NCI-H187 treated with DMSO at 0.1 percent for 48 hours (cell line): ENCODE measurements at regions not wholly inside any gene's neighbourhood (a gene's known extent, or its start where the extent isn't known, plus 50 kb on each side); places are given as distances from the start of the nearest gene placed in this dataset.

ENCODE experiments used
- DNase-seq: peaks from one replicate; lab custom pipeline; 2025; lab: John Stamatoyannopoulos, UW

DNA sequence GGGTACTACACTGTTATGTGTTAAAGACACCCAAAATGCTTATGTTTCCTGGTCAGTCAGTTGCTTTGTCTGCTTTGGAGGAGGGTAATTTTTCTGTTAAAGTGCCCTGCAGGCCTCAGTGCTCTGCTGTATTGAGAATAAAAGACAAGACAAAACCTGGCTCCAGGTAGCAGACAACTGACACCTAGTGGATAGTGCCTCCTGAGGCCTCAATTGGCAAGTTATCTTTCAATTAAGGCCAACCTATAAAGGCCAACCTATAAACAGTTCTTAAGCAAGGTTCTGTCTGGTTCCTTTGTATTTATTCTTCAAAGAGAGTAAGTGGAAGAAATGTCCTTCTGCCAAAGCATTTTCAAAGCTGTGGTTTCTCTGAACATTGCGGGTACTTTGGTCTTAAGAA, 773.8 kb downstream of the MECOM start:
- no peak for DNase-seq

GRCh38 chr3:168888781-168889180, 774.7 kb downstream of the MECOM start:
- DNase-seq: no peak

GRCh38 chr3:168885028-168885427, 778.5 kb downstream of the MECOM start:
- DNase-seq: no peak

DNA sequence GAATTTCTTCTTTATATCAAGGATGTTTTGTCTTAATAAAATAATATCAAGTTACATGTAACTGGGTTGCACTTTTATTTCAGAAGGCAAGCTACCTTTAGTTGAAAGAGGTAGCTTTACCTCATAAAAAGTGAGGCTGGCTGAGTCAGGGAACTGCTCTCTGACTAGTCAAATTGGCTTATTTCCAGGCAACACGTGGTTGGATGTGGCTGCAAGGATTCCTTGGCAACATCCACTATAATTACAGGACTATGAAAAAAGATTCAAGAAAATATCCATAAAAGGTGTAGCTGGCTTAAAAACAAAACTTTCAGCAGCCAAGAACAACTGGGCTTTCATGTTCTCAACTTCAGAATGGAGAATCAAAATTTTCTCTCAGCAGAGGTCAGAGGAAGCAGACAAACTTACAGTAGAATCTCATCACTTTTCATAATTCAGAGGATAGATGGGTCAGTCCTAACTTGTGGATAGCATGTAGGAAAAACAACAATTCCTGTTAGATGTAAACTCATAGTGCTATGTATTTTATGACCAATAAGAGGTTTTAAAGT, 779.1 kb downstream of the MECOM start:
- no peak for DNase-seq

DNA sequence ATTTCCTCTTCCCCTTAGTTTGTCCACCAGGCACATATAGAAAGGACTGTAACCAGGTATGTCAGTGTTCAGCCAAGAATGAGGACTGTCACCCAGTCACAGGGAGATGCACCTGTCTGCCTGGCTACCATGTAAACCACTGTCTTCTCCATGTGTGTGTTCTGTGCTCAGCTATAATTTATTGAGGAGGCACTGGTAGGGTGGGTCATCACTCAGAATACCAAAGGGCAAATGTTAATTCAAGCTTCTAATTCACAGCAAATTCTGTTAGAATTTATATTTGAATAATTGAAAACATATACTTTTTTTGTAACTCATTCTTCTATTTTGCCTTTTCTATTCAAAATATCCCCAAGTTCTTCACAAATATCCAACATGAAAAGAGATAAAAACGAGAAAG, 780.4 kb downstream of the MECOM start:
- no peak for DNase-seq

DNA sequence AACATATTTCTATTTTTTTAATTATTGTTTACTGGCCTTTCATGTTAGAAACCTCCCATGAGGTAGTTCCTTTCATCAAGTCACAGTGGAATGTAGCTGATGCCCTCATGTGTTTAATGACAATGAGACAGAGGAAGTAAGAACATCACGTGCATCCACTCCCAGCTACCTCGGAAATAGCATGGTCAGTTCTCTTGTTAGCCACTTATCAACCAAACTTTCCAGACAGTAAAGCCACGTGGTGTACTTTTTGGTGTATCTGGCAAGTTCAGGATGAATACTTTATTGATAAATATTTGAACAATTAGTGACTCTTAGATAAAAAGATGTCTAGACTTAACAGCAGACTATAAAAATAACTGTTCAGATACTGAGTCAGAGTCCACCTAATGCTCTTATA, 781.7 kb downstream of the MECOM start:
- no peak for DNase-seq

- DNase-seq: no peak
Measured at GRCh38 chr3:168878655-168879054, 782.9 kb upstream of the GOLIM4 start.

- DNase-seq: no peak
Measured at GRCh38 chr3:168877899-168878298, 782.2 kb upstream of the GOLIM4 start.

DNA sequence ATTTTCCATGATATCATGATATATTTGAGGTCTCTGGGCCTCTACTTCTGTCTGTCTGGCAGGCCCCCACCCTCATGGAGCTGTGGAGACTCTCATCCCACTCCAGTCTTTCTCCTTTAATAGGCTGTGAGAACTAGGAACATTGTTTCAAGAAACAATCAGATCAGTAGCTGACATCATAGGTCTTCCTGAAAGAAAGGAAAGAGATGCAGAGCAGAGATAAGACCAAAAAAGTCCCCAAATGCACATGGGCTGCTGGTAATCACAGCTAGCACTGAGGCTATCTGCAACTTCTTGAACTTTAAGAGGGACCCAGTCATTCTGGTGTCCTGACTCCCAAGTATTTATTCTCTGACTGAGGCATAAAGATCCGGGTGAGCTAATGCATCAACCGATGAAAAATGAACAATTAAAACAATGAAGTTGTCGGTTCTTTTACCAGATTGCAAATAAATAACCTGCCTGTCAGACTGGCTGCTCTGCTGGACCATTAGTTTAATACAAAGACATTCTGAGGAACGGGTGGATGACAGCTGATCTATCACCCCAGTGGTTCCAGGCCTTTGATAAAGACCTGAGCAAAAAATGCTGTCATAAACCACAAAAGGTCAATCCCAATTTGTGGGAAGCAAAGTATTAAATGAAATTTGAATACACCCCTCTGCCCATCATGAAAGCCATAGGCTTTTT, 780.8 kb upstream of the GOLIM4 start:
- no peak for DNase-seq

GRCh38 chr3:168872826-168873225, 777.1 kb upstream of the GOLIM4 start:
- no peak for DNase-seq

- DNase-seq: no peak
Measured at GRCh38 chr3:168870892-168871291, 775.2 kb upstream of the GOLIM4 start.

DNA sequence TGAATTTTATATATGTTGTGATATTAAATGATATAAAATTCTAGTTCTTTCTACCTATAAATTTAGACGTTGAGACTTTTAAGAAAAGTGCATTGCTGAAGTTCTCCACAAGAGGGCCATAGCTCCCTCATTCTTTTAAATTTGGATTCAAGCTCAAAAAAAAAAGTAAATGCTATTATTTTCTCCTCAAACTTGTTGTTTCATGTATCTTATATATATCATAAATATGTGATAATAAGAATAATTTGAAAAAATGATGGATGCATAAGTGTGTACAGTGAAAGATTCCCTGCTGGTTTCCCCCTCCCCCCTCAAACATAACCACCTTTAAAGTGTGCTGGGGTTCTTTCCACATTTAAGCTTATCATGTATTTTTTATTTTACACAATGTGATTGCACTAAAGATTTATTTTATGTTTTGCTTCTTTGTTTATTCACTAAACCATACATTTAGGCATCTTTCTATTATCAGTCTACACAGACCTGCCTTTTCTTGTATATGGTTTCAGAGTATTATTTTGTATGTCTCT, 769.4 kb upstream of the GOLIM4 start:
- DNase-seq: no peak

DNA sequence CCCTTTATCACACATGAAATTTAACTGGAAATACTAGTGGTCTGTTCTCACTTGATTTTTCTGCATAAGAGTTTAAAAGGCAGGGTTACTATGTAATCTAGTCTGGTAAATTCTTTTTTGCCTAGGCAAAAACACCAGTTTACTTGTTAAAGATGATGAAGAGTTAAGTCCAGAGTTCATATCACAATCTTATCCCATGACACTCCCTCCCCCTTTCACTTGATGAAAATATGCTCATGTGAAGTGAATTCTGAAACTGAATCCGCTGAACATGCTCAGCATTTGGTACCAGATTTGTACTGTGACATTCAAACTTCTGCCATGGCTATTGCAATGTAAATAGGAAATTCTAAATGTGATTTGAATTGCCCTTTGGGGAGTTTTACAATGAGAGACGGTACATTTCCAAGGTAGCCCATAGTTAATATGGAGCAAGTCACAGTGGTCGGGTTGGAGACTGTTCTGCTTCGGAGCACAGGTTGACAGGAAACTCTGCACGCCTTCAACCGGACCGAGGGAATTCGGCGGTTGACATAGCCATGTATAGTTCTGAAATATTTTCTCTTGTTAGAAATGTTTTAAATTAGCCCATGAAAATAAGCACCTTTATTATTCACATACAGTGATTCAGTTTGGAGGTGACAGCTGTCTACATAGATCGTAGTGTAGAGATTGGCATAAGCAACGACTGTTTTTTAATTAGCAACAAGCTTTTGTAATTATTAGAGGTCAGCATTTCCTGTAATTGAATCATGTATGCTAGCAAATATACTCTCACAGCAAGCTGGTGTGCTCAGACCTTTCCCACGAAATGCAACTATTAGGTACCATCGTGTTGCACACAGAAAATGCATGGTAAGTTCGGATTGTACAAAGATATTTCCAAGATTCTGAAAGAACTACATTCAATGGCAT, 768.6 kb upstream of the GOLIM4 start:
- no peak for DNase-seq

GRCh38 chr3:168863561-168863960, 767.8 kb upstream of the GOLIM4 start:
- DNase-seq: no peak

GRCh38 chr3:168862466-168862865, 766.7 kb upstream of the GOLIM4 start:
- no peak for DNase-seq

- no peak for DNase-seq
Measured at GRCh38 chr3:168860592-168860991, 764.9 kb upstream of the GOLIM4 start.

DNA sequence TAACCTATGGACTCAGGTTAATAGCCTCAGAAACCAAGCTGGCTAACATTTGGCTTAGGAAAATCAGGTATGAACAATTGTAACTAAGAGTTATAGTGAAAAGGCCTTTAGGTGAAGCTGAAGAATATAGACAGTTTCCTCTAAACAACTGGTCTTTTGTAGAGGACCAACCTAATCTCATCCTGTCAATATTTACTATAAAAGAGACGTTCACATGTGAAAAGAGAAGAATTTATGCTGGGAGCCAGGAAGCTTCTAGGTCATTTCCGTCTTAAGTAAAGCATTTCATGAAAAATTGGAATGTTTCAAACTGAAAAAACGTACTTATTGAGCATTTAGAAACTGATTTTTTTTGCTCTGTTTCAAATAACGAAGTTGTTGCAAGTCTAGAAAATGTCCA, 764.3 kb upstream of the GOLIM4 start:
- DNase-seq: no peak

DNA sequence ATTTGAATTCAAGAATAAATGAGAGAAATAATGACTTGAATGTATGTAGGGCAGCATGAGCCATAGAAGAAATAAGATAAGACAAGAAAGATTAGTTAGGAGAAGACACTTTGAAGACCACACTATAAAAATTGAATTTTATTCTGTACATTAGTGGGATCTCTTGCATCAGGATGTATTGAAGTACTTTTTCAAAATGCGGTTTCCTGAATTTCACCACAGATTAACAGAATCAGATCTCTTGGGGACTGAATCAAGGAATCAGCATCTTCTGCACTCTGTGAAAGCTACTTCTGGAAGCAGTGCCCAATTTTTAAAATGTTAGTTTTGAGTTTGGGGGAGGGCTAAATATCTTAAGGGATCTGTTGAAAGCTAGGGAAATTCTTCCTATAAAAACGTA, 763.9 kb upstream of the GOLIM4 start:
- no peak for DNase-seq

DNA sequence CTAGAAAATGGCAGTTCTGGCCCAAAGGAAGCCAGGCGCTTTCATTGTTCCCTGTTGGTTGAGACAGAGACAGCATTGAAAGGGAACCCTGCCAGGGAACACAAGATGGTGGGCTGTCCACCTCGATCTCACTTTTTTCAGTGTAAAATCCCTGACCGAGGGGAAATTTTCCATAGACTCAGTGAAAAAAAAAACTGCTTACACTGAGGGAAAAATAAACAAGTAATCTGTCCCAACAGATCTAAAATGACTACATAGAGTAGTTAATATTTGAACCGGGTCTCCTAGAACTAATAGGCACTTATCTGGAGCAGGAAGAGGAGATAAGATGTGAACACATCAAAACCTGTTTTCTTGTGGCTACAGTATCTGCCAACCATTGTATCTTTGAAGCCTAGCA, 763.4 kb upstream of the GOLIM4 start:
- no peak for DNase-seq

GRCh38 chr3:168858327-168858726, 762.6 kb upstream of the GOLIM4 start:
- DNase-seq: no peak

DNA sequence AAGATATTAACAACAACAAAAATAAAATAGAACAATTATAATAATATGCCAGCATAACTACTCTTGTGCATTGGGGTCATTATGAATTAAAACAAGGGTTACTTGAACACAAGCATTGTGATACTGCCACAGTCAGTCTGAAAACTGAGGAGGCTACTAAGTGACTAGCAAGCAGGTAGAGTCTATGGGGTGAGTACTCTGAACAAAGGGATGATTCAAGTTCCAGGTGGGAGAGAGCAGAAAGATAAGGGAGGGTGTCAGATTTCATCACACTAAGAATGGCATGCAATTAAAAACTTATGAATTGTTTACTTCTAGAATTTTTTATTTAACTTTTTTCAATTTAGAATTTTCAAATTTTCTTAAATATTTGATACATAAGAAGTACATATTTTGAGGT, 754.4 kb upstream of the GOLIM4 start:
- DNase-seq: no peak

GRCh38 chr3:168847291-168847883, 751.7 kb upstream of the GOLIM4 start:
- no peak for DNase-seq
